Pons (tissue), 1 donor: ENCODE measurements at regions not wholly inside any gene's neighbourhood (a gene's known extent, or its start where the extent isn't known, plus 50 kb on each side); places are given as distances from the start of the nearest gene placed in this dataset.
"Not testable (repeated sequence)": the region's sequence is repeated elsewhere in the genome, so short reads cannot be mapped to it uniquely, and the experiment has no call there.

Source experiments
- DNase-seq: peaks from one replicate; pipeline ENCODE4 v3.0.0-alpha.2; 2016; ENCODE audit warnings: low spot score

GRCh38 chr11:71383461-71383860, 64.7 kb downstream of the DHCR7 start:
- DNase-seq: no peak

GRCh38 chr11:71381781-71382505, 66.2 kb downstream of the DHCR7 start:
- DNase-seq: no peak

- DNase-seq: no peak
Observed at GRCh38 chr11:71379701-71380100, 68.5 kb downstream of the DHCR7 start.

GRCh38 chr11:71373791-71374454, 74.3 kb downstream of the DHCR7 start:
- DNase-seq: no peak

- DNase-seq: peak; percentile 61
Observed at GRCh38 chr11:71372693-71373657, 75.2 kb downstream of the DHCR7 start.

- no peak for DNase-seq
Observed at GRCh38 chr11:71371674-71372069, 76.5 kb downstream of the DHCR7 start.

- DNase-seq: no peak
Observed at GRCh38 chr11:71370895-71371673, 77.1 kb downstream of the DHCR7 start.

- DNase-seq: no peak
Observed at GRCh38 chr11:71370020-71370747, 78.0 kb downstream of the DHCR7 start.

- DNase-seq: no peak
Observed at GRCh38 chr11:71369411-71369810, 78.8 kb downstream of the DHCR7 start.

GRCh38 chr11:71368966-71369365, 79.2 kb downstream of the DHCR7 start:
- no peak for DNase-seq

- DNase-seq: no peak
Observed at GRCh38 chr11:71367756-71368155, 80.4 kb downstream of the DHCR7 start.

- DNase-seq: not testable (repeated sequence)
Observed at GRCh38 chr11:71367276-71367675, 80.9 kb downstream of the DHCR7 start.

- no peak for DNase-seq
Observed at GRCh38 chr11:71366076-71366475, 82.1 kb downstream of the DHCR7 start.

- no peak for DNase-seq
Observed at GRCh38 chr11:71365626-71366025, 82.6 kb downstream of the DHCR7 start.

GRCh38 chr11:71364806-71365205, 83.4 kb downstream of the DHCR7 start:
- no peak for DNase-seq

- peak; percentile 20 for DNase-seq
Observed at GRCh38 chr11:71364176-71364671, 84.0 kb downstream of the DHCR7 start.

GRCh38 chr11:71363721-71364120, 84.5 kb downstream of the DHCR7 start:
- DNase-seq: no peak

- no peak for DNase-seq
Observed at GRCh38 chr11:71358963-71359567, 89.1 kb downstream of the DHCR7 start.

- DNase-seq: no peak
Observed at GRCh38 chr11:71358122-71358728, 90.0 kb downstream of the DHCR7 start.

- no peak for DNase-seq
Observed at GRCh38 chr11:71357414-71357813, 90.8 kb downstream of the DHCR7 start.
